GM12873 (cell line): ENCODE measurements at regions not wholly inside any gene's neighbourhood (a gene's known extent, or its start where the extent isn't known, plus 50 kb on each side); places are given as distances from the start of the nearest gene placed in this dataset.

Experiments used
- TF ChIP-seq, protein P1 (sequence below): IDR thresholded peaks from 2 replicates; pipeline ENCODE4 v1.5.1; 2012; ENCODE audit warnings: low read depth, mild to moderate bottlenecking, moderate library complexity, low read length, control low read depth; ENCODE audit not compliant: insufficient read depth; ENCODE audit errors: missing control alignments

GRCh38 chr6:145003145-145003544, 718.0 kb downstream of the UTRN start:
- TF ChIP-seq, protein P1, sequence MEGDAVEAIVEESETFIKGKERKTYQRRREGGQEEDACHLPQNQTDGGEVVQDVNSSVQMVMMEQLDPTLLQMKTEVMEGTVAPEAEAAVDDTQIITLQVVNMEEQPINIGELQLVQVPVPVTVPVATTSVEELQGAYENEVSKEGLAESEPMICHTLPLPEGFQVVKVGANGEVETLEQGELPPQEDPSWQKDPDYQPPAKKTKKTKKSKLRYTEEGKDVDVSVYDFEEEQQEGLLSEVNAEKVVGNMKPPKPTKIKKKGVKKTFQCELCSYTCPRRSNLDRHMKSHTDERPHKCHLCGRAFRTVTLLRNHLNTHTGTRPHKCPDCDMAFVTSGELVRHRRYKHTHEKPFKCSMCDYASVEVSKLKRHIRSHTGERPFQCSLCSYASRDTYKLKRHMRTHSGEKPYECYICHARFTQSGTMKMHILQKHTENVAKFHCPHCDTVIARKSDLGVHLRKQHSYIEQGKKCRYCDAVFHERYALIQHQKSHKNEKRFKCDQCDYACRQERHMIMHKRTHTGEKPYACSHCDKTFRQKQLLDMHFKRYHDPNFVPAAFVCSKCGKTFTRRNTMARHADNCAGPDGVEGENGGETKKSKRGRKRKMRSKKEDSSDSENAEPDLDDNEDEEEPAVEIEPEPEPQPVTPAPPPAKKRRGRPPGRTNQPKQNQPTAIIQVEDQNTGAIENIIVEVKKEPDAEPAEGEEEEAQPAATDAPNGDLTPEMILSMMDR = no peak

GRCh38 chr6:145006914-145007313, 721.8 kb downstream of the UTRN start:
- TF ChIP-seq, protein P1 = no peak

DNA sequence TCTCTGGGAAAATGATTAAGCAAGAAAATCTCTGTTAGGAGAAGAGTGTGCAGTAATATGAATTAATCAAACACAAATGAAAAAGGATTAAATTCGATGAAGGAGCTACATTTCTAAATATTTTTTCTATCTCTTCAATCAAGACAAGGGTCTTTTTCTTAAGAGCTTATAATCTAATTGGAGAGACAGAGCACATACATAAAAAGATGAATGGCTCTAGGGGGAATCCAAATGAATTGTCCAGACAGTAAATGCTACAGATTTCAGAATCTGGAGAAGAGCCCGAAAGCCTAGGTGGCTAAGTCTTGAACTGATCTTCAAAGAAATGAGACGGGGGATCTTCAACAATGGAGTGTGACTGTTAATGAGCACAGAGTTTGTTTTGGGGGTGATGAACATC, 723.6 kb downstream of the UTRN start:
- TF ChIP-seq, protein P1 = no peak

- TF ChIP-seq, protein P1 = no peak
These were observed 724.6 kb downstream of the UTRN start for GRCh38 chr6:145009711-145010110.

- TF ChIP-seq, protein P1 = no peak
These were observed 723.2 kb downstream of the EPM2A start for GRCh38 chr6:145012039-145012662.

DNA sequence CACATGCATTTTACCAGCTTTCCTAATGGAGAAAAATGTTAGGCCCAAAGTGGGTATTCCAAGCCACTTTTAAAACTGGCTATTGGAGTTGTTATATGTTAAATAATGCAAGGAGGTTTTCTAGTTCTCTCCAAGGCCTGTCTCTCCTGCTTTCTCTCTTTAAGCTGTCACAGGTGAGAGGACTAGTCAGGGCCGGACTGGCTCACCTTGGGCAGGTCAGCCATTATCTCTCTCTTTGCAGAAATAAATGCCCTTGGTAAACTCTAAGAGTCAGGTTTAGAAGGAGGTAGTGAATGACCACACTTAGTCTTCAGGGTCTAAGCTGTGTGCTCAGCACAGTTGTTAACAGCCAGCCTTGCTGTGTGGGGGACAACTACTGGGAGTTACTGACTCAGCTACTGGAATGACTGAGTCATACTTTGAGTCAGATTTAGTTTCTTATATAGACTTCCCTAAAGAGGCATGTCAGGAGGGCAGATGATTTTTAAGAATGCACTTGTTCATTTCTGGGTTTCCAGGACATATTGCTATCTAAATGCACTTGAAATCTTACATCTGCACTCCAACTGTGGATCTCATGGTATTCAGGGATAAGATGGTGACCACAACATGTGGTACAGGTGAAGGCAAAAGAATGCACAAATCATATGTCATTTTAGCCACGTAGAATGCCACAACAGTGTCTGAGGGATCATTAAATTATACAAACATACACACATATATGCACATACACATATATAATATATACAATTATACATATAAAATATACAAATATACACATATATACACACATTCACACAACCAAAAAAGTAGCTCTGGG, 719.4 kb downstream of the EPM2A start:
- TF ChIP-seq, protein P1 = no peak

- TF ChIP-seq, protein P1 = no peak
These were observed 718.3 kb downstream of the EPM2A start for GRCh38 chr6:145017051-145017450.
